SU-DHL-6 (cell line): ENCODE measurements at regions not wholly inside any gene's neighbourhood (a gene's known extent, or its start where the extent isn't known, plus 50 kb on each side); places are given as distances from the start of the nearest gene placed in this dataset.

ENCODE experiments used
- H2AFZ ChIP-seq: fragments of 200-600 bp; sonication (generic); 2 replicates; pipeline ENCODE4 v1.6.1; 2014; ENCODE audit warnings: low read depth, mild to moderate bottlenecking, moderate library complexity, mixed read lengths, antibody characterized with exemption, low read length; ENCODE audit not compliant: severe bottlenecking
- H3F3A ChIP-seq: fragments of 200-600 bp; shearing (Covaris generic); 2 replicates; pipeline ENCODE4 v1.6.0; 2016; ENCODE audit warnings: antibody characterized with exemption, mild to moderate bottlenecking; ENCODE audit not compliant: insufficient read depth
- H3K27ac ChIP-seq: fragments of 200-600 bp; sonication (generic); 2 replicates; pipeline ENCODE4 v1.5.1; 2016; ENCODE audit warnings: low read depth, mild to moderate bottlenecking, low read length, moderate library complexity, mixed read lengths
- H3K27me3 ChIP-seq: fragments of 200-600 bp; sonication (generic), shearing (Covaris generic); 2 replicates; pipeline ENCODE4 v1.6.0; 2014; ENCODE audit warnings: mild to moderate bottlenecking, low read length
- H3K36me3 ChIP-seq: fragments of 200-600 bp; sonication (generic); 2 replicates; pipeline ENCODE4 v1.6.1; 2014; ENCODE audit warnings: mild to moderate bottlenecking, low read length, mixed read lengths
- H3K4me2 ChIP-seq: fragments of 300-600, 200-600 bp; shearing (Covaris generic), sonication (generic); 2 replicates; pipeline ENCODE4 v1.6.0; 2014; ENCODE audit warnings: low read length, low read depth, mild to moderate bottlenecking; ENCODE audit not compliant: poor library complexity, severe bottlenecking
- H3K4me3 ChIP-seq: fragments of 200-600 bp; sonication (generic); 2 replicates; pipeline ENCODE4 v1.5.1; 2014; ENCODE audit warnings: antibody characterized with exemption, low read length, mild to moderate bottlenecking, mixed read lengths; ENCODE audit not compliant: insufficient read depth, poor library complexity, severe bottlenecking
- H3K79me2 ChIP-seq: fragments of 200-600 bp; sonication (generic); 2 replicates; pipeline ENCODE4 v1.6.1; 2014; ENCODE audit warnings: mild to moderate bottlenecking, low read length, moderate library complexity; ENCODE audit not compliant: insufficient read depth
- H3K9ac ChIP-seq: fragments of 200-600 bp; sonication (generic); 2 replicates; pipeline ENCODE4 v1.7.0; 2014; ENCODE audit warnings: mild to moderate bottlenecking, low read length
- H3K9me2 ChIP-seq: fragments of 200-600 bp; sonication (generic); replicated peaks from 2 replicates; pipeline ENCODE4 v1.6.1; 2014; ENCODE audit warnings: low read length; ENCODE audit not compliant: insufficient read depth
- H3K9me3 ChIP-seq: fragments of 200-600 bp; sonication (generic); 2 replicates; pipeline ENCODE4 v1.6.1; 2014; ENCODE audit warnings: low read length, mixed read lengths; ENCODE audit not compliant: insufficient read depth
- H4K20me1 ChIP-seq: fragments of 200-600 bp; sonication (generic); 2 replicates; pipeline ENCODE4 v1.6.1; 2014; ENCODE audit warnings: low read depth, mild to moderate bottlenecking, antibody characterized with exemption, low read length, moderate library complexity, mixed read lengths
- CTCF ChIP-seq: fragments of 200-600 bp; sonication (generic); IDR thresholded peaks from one replicate; pipeline ENCODE4 v1.5.1; 2017; ENCODE audit warnings: antibody characterized with exemption, mild to moderate bottlenecking, low read length, moderate library complexity; ENCODE audit not compliant: insufficient read depth, poor library complexity, severe bottlenecking
- EZH2phosphoT487 ChIP-seq: fragments of 200-600 bp; sonication (generic), shearing (Covaris generic); conservative IDR thresholded peaks from 2 replicates; pipeline ENCODE4 v1.6.1; 2018; ENCODE audit warnings: mild to moderate bottlenecking, antibody characterized with exemption, low read length, moderate library complexity, mixed read lengths

- no peaks in the 10 kb centered on the region for H4K20me1 ChIP-seq
Measured at GRCh38 chr1:5691795-5692509, 300.3 kb downstream of the NPHP4 start.

GRCh38 chr1:5690898-5691297, 301.3 kb downstream of the NPHP4 start:
- Histone ChIP-seq H4K20me1 (no peaks in the 10 kb centered on the region), H3K9me3 (no peaks in the 10 kb centered on the region), H3F3A (no peaks in the 10 kb centered on the region), H3K79me2 (no peaks in the 10 kb centered on the region), H3K4me3 (no peak overlapping the region), H3K27me3 (no peaks in the 10 kb centered on the region), H3K9me2 (no peaks in the 10 kb centered on the region), H3K27ac (no peak overlapping the region), H2AFZ (no peak overlapping the region), H3K36me3 (no peaks in the 10 kb centered on the region), H3K9ac (no peak overlapping the region), H3K4me2 (no peak overlapping the region)
- no peak for TF ChIP-seq CTCF

More at GRCh38 chr1:5691795-5692509, 300.3 kb downstream of the NPHP4 start:
- Histone ChIP-seq H2AFZ (no peak overlapping the region), H3K4me3 (no peak overlapping the region), H3K36me3 (no peaks in the 10 kb centered on the region), H3K9me3 (no peaks in the 10 kb centered on the region), H3K27me3 (no peaks in the 10 kb centered on the region), H3F3A (no peaks in the 10 kb centered on the region), H3K79me2 (no peaks in the 10 kb centered on the region), H3K4me2 (no peak overlapping the region), H3K9me2 (no peaks in the 10 kb centered on the region), H3K9ac (no peak overlapping the region), H3K27ac (no peak overlapping the region)
- TF ChIP-seq CTCF = no peak
- no peak for TF ChIP-seq EZH2phosphoT487

- Histone ChIP-seq H3F3A (no peaks in the 10 kb centered on the region), H4K20me1 (no peaks in the 10 kb centered on the region), H3K9ac (no peak overlapping the region), H2AFZ (no peak overlapping the region), H3K4me2 (no peak overlapping the region), H3K27me3 (no peaks in the 10 kb centered on the region), H3K36me3 (no peaks in the 10 kb centered on the region), H3K27ac (no peak overlapping the region), H3K9me3 (no peaks in the 10 kb centered on the region), H3K4me3 (no peak overlapping the region), H3K79me2 (no peaks in the 10 kb centered on the region), H3K9me2 (no peaks in the 10 kb centered on the region)
- no peak for TF ChIP-seq CTCF
- TF ChIP-seq EZH2phosphoT487 = no peak
Measured at GRCh38 chr1:5690291-5690690, 301.9 kb downstream of the NPHP4 start.
